Prostate gland (tissue), 2 donors: ENCODE measurements at regions not wholly inside any gene's neighbourhood (a gene's known extent, or its start where the extent isn't known, plus 50 kb on each side); places are given as distances from the start of the nearest gene placed in this dataset.

Experiments
- CTCF ChIP-seq, 4 experiments: fragments of 200-600 bp in 2 of 4; fragments of 450-650 bp in 2 of 4; sonication (generic) in 2 of 4; IDR thresholded peaks; 1 replicate in 3 of 4; 2 replicates in 1 of 4; pipeline ENCODE4 v1.5.1; 2016 to 2019; ENCODE audit warnings: antibody characterized with exemption in 4 of 4, mild to moderate bottlenecking in 2 of 4, moderate library complexity in 2 of 4
- POLR2AphosphoS5 ChIP-seq: sonication (generic); formaldehyde crosslinking; IDR thresholded peaks from one replicate; pipeline ENCODE4 v1.6.1; 2017; ENCODE audit warnings: antibody characterized with exemption

GRCh38 chr10:93177511-93177910 lies 103.8 kb downstream of the CYP26A1 start:
- TF ChIP-seq CTCF (IDR thresholded peaks at IDR 0.05) (no peak), POLR2AphosphoS5 (no peak)
